ENCODE measurements at regions not wholly inside any gene's neighbourhood (a gene's known extent, or its start where the extent isn't known, plus 50 kb on each side); places are given as distances from the start of the nearest gene placed in this dataset.
"Not testable (repeated sequence)": the region's sequence is repeated elsewhere in the genome, so short reads cannot be mapped to it uniquely, and the experiment has no call there.

- H3K4me3 ChIP-seq: no peak overlapping the region
- no peak overlapping the region for H3K27ac ChIP-seq
These were observed 288.5 kb upstream of the POT1 start for GRCh38 chr7:125218076-125218475.

DNA sequence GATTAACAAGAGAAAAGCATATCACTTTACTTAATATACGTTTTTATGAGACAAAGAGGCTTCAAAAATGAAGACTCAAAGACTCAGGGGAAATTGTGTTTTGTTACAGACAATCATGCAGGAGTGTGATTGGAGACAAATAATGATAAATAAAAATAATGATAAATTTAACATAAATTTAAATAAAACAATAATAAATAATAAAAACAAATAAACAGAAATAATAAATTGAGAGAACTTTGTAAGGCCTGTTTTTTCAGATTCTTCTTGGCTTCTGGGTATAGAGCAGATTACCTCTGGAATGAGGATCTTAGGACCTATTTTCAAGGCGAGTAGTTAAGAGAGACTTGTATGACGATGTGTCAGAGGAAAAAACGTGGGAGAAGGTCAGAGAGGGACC, 271.4 kb upstream of the POT1 start:
- Histone ChIP-seq H3K4me3 (no peak overlapping the region), H3K27ac (no peak overlapping the region)

DNA sequence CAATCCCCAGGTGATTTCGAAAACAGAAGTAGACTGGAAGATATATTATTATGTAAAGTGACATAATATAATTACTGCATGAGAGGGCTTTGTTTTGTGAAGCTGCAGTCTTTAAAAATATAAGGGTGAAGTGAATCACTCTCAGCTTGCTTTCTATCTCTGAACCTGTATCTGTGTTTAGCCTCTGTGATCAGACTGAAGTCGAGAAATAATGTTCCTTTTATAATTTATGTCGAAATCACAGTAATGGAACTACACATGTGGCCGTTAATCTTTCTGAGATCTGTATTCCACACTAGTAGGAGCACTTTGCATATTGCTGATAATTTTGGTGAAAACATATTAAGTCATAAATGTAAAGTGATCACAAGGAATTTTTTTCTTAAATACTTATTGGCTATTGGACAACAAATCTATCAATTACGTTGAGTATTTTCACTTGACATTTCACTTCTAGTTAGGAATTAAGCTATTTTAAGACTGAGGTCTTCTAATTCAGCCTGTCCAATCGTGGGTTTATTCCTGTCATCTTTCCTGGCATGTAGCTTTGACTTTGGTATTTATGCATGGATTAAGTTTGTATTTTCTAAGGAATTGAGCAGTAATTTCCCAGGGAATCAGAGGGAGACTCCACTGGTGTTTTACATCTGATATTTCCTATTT, 268.2 kb upstream of the POT1 start:
- Histone ChIP-seq H3K27ac (no peak overlapping the region), H3K4me3 (no peak overlapping the region)

DNA sequence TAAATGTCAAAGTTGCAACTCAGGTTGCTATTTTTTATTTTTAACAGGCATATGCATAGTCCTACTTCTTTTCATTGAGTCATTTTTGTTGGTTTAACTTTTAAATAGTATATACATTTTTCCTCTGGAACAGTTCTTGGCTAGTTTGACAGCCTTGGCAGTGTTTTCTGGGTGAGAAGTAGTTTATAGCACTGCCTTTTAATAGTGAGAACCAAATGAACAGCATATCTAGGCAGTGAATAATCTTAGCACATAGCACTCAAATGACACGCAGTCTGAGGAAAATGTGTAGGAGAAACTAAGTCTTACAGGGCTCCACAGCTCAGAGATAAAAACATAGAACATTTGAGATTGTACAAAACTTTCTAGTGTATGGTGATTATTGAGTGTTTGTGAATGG, 265.5 kb upstream of the POT1 start:
- H3K27ac ChIP-seq: no peak overlapping the region
- no peak overlapping the region for H3K4me3 ChIP-seq

DNA sequence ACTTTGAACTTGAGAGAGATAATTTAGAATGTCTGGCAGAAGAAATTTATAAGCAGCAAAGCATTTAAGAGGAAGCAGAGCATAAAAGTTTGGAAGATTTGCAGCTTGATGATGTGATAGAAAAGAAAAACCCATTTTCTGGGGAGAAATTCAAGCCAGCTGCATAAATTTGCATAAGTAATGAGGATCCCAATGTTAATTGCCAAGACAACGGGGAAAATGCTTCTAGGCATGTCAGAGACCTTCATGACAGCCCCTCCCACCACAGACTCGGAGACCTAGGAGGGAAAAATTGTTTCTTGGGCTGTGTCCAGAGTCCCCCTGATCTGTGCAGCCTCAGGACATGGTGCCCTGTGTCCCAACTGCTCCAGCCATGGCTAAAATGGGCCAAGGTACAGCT, 263.6 kb upstream of the POT1 start:
- Histone ChIP-seq H3K27ac (no peak overlapping the region), H3K4me3 (no peak overlapping the region)

DNA sequence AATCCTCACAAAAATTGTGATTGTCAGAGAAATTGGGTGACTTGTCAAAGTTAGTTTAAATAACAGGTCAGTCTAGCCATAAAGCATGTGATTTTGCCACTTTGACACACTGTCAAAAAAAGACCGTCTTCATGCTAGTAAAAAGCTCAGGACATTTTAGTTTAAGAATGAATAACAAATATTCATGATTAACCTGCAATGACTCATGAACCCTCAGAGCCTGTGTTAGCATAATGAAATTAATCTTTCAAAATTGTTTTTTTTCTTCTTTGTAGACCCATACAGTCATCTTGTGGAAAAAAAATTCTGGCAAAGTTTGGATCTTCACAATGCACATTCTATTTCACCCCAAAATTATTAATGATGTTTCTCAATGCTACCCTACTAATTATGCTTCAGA, 255.2 kb upstream of the POT1 start:
- Histone ChIP-seq H3K27ac (no peak overlapping the region), H3K4me3 (no peak overlapping the region)

- peak overlapping the region in 1 of 7 experiments; percentile 16 for H3K4me3 ChIP-seq
- H3K27ac ChIP-seq: not testable (repeated sequence)
These were observed 252.1 kb upstream of the POT1 start for GRCh38 chr7:125181569-125182267.

DNA sequence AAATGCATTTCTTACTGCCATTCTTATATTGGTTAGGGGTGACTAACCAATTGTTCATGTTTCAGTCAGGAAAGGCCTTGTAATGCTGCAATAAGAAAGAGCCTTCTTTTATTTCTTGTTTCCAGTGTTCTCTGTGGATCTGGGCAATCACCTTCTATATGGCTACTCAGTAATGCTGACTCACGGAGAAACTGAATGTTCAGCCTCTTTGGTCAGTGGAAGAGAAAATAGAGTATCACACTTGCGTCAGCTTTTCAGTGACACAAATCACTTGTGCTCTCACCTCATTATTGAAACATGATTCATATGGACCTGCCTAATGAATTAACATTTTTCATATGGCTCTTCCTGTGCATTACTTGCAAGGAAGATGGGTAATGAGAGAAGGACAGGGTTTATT, 243.9 kb upstream of the POT1 start:
- Histone ChIP-seq H3K27ac (no peak overlapping the region), H3K4me3 (no peak overlapping the region)

GRCh38 chr7:125169088-125169487, 239.5 kb upstream of the POT1 start:
- no peak overlapping the region for H3K4me3 ChIP-seq

DNA sequence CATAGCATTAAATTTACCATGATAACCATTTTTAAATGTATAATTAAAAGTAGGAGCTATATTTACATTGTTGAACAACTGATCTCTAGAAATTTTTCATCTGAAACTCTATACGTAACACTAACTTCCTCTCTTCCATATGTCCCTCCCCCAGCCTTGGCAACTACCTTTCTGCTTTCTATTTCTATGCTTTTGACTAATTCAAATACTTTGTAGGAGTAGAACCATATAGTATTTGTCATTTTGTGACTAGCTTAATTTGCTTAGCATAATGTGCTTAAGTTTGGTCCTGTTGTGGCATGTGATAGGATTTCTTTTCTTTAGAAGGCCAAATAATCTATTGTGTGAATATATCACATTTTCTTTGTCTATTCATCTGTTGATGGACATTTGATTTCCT, 225.3 kb upstream of the POT1 start:
- no peak overlapping the region for H3K27ac ChIP-seq
- no peak overlapping the region for H3K4me3 ChIP-seq

More at GRCh38 chr7:125169088-125169487, 239.5 kb upstream of the POT1 start:
- no peak overlapping the region for H3K27ac ChIP-seq

DNA sequence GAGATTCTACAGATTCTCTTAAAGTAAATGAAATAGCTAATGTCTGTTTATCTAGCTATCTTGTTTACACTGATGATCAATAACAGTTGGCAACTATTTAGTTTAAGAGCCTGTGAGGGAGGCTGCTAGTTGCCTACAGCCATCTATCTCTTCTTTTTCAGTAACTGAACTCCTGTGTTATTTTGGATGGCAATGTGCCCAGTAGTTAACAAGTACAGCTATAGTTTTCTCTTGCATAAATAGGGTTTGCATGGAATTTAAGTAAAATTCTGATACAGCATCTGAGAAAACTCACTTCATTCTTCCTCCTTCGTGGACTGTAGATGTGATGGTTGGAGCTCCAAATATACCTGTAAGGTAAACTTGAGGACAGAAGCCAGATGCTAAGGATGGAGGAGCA, 219.5 kb upstream of the POT1 start:
- no peak overlapping the region for H3K4me3 ChIP-seq
- H3K27ac ChIP-seq: no peak overlapping the region

GRCh38 chr7:125147047-125147446, 217.4 kb upstream of the POT1 start:
- H3K27ac ChIP-seq: no peak overlapping the region

DNA sequence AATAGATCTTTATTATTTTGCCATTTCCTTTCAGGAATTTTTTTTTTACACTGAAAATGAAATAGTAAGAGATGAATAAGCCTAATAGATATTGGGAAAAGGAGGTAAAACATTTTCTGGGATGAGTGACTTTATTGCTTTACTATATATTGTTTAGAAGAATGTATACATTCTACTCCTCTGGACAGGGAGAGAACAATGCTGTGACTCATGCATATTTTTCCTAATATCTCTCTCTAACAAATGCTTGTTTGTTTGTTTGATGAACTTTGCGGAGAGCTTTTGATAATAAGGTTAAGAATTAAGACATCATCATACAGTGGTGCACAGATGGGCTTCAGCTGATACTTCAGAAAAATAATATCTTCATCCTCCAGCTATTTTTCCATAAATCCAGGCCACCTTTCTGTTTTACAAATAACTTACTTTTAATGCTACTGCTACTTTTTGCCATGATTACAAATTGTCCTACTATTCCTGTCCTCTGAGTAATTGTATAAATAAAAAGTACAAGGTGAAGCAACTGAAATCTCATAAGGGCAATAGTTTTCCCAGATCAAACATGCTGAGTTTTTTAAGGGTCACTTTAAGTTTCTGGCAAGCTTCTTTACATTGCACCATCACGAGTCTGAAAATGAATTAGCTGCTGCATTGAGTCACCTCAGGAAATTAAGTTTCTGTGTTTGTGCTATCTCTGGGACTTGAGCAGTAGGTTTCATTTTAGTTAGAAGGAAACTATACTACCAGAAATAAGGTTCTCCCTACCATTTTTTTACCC, 207.3 kb upstream of the POT1 start:
- no peak overlapping the region for H3K27ac ChIP-seq
- no peak overlapping the region for H3K4me3 ChIP-seq

More at GRCh38 chr7:125147047-125147446, 217.4 kb upstream of the POT1 start:
- H3K4me3 ChIP-seq: no peak overlapping the region

GRCh38 chr7:125136341-125136740, 206.7 kb upstream of the POT1 start:
- H3K27ac ChIP-seq: no peak overlapping the region

GRCh38 chr7:125130173-125130572, 200.5 kb upstream of the POT1 start:
- no peak overlapping the region for H3K4me3 ChIP-seq
- no peak overlapping the region for H3K27ac ChIP-seq

More at GRCh38 chr7:125136341-125136740, 206.7 kb upstream of the POT1 start:
- H3K4me3 ChIP-seq: no peak overlapping the region

DNA sequence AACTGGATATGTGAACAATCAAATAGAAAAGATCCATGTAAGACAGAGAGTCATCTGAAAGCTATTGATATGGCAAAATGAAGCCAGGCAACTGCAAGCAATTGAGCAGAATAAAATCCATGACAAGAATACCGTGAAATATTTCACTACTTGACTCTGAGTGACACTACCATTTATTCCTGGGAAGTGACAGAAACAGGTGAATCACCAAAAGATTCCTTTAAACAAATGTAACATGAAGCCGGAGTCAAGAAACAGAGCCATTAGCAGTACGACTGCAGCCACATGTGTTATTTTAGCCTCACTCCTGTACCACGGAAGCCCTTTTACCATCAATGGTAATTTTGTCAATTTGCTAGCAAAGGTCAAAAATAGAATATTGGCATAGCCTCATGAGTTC, 197.7 kb upstream of the POT1 start:
- no peak overlapping the region for H3K4me3 ChIP-seq
- H3K27ac ChIP-seq: no peak overlapping the region

DNA sequence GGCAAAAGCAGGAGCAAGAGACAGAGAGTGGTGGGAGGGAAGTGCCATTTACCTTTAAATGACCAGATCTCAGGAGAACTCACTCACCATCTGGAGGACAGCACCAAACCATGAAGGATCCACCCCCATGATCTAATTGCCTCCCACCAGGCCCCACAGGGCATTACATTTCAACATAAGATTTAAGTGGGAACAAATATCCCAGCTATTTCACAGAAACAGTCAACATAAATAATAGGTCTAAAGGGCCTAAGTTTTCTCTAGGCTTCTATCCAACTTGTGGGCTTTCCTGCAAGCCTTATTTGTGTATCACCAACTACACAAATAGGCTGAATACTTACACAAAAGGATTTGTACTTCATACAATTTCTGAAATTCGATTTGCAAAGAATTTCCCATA, 196.8 kb upstream of the POT1 start:
- Histone ChIP-seq H3K27ac (no peak overlapping the region), H3K4me3 (no peak overlapping the region)

GRCh38 chr7:125125315-125125714, 195.7 kb upstream of the POT1 start:
- no peak overlapping the region for H3K4me3 ChIP-seq
- H3K27ac ChIP-seq: no peak overlapping the region

GRCh38 chr7:125122173-125122572, 192.5 kb upstream of the POT1 start:
- no peak overlapping the region for H3K4me3 ChIP-seq
- H3K27ac ChIP-seq: no peak overlapping the region

DNA sequence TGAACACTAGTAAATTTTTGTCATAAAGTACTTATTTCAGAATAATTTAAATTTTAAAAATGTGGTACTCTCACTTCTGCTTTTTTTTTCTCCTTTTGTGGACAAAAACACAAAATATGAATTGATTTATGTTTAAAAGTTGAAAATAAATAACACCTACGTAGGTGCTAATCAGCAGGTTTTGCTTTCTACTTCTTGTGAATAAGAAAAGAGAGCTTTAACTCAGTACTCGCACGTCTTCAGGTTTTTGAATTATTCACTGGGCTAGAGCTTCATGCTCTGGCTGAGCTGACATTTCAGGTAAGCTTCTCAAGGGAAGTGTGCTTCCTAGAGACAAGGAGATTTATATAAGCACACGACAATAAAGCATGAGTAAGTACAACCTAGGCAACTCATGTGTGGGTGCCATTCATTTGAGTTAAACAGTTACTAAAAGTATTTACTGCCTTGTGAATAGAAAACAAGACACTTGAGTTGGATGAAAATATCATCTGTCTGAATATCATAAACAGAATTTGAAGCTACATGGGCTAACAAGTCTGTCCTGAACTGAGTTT, 190.0 kb upstream of the POT1 start:
- H3K4me3 ChIP-seq: no peak overlapping the region
- no peak overlapping the region for H3K27ac ChIP-seq

DNA sequence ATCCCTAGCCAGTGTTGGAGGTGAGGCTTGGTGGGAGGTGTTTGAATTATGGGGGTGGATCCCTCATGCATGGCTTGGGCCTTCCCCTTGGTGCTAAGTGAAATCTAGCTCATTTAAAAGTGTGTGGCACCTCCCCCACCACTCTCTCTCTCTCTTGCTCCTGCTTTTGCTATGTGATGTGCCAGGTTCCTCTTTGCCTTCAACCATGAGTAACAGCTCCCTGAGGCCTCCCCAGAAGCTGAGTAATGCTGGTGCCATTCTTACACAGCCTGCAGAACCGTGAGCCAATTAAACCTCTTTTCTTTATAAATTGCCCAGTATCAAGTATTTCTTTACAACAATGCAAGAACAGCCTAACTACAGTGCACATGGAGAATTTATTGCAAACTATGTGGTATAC, 188.8 kb upstream of the POT1 start:
- H3K4me3 ChIP-seq: no peak overlapping the region
- H3K27ac ChIP-seq: no peak overlapping the region

All from skin epidermis (tissue), 12 donors.